GM18873 (cell line): ENCODE measurements at regions not wholly inside any gene's neighbourhood (a gene's known extent, or its start where the extent isn't known, plus 50 kb on each side); places are given as distances from the start of the nearest gene placed in this dataset.

Experiments used
- ATAC-seq: cut with Tn5 transposase; IDR thresholded peaks from one replicate; pipeline ENCODE4 v1.9.1; 2021; ENCODE audit warnings: mild to moderate bottlenecking, moderate library complexity, moderate number of reproducible peaks; ENCODE audit not compliant: unreplicated experiment, low FRiP score

- no peak for ATAC-seq
These were observed 201.0 kb upstream of the MAMLD1 start for GRCh38 chrX:150162141-150162540.

- ATAC-seq: no peak
These were observed 199.7 kb upstream of the MAMLD1 start for GRCh38 chrX:150163221-150163930.

- no peak for ATAC-seq
These were observed 199.0 kb upstream of the MAMLD1 start for GRCh38 chrX:150163956-150164726.

- ATAC-seq: no peak
These were observed 198.0 kb upstream of the MAMLD1 start for GRCh38 chrX:150164971-150165600.

GRCh38 chrX:150165776-150166610 lies 197.1 kb upstream of the MAMLD1 start:
- no peak for ATAC-seq

- ATAC-seq: no peak
These were observed 195.4 kb upstream of the MAMLD1 start for GRCh38 chrX:150167482-150168324.

GRCh38 chrX:150182161-150182560 lies 181.0 kb upstream of the MAMLD1 start:
- ATAC-seq: no peak

- ATAC-seq: no peak
These were observed 178.6 kb upstream of the MAMLD1 start for GRCh38 chrX:150184491-150184890.

GRCh38 chrX:150185766-150186165 lies 177.4 kb upstream of the MAMLD1 start:
- no peak for ATAC-seq

- ATAC-seq: no peak
These were observed 170.3 kb upstream of the MAMLD1 start for GRCh38 chrX:150192816-150193215.

GRCh38 chrX:150196285-150196684 lies 166.8 kb upstream of the MAMLD1 start:
- no peak for ATAC-seq

- ATAC-seq: no peak
These were observed 165.7 kb upstream of the MAMLD1 start for GRCh38 chrX:150197388-150197787.

GRCh38 chrX:150198776-150199175 lies 164.3 kb upstream of the MAMLD1 start:
- ATAC-seq: no peak

- ATAC-seq: no peak
These were observed 163.9 kb upstream of the MAMLD1 start for GRCh38 chrX:150199181-150199580.

GRCh38 chrX:150199803-150200202 lies 163.3 kb upstream of the MAMLD1 start:
- ATAC-seq: no peak

GRCh38 chrX:150200361-150200760 lies 162.8 kb upstream of the MAMLD1 start:
- no peak for ATAC-seq

- ATAC-seq: peak; percentile 98
These were observed 162.3 kb upstream of the MAMLD1 start for GRCh38 chrX:150200820-150201287.

GRCh38 chrX:150201391-150201790 lies 161.7 kb upstream of the MAMLD1 start:
- ATAC-seq: no peak

- no peak for ATAC-seq
These were observed 161.3 kb upstream of the MAMLD1 start for GRCh38 chrX:150201841-150202240.
